Kidney epithelial cell (primary cell): ENCODE measurements at regions not wholly inside any gene's neighbourhood (a gene's known extent, or its start where the extent isn't known, plus 50 kb on each side); places are given as distances from the start of the nearest gene placed in this dataset.

ENCODE experiments used
- DNase-seq: peaks from one replicate; pipeline ENCODE4 v3.0.0-alpha.2; 2010; ENCODE audit warnings: low read depth
- H3K27me3 ChIP-seq: 2 replicates; pipeline ENCODE4 v1.6.0; 2011; ENCODE audit warnings: low read length; ENCODE audit not compliant: control insufficient read depth, insufficient read depth
- H3K36me3 ChIP-seq: 2 replicates; pipeline ENCODE4 v1.5.1; 2011; ENCODE audit warnings: low read length; ENCODE audit not compliant: control insufficient read depth, insufficient read depth
- H3K4me3 ChIP-seq: 2 replicates; pipeline ENCODE4 v1.5.1; 2011; ENCODE audit warnings: low read depth, mild to moderate bottlenecking, control low read depth, low read length
- TF ChIP-seq, protein P1 (sequence below): IDR thresholded peaks from 2 replicates; pipeline ENCODE4 v1.5.1; 2011; ENCODE audit warnings: mild to moderate bottlenecking, moderate library complexity, low read length, control low read depth, inconsistent platforms; ENCODE audit not compliant: insufficient read depth, poor library complexity, severe bottlenecking

DNA sequence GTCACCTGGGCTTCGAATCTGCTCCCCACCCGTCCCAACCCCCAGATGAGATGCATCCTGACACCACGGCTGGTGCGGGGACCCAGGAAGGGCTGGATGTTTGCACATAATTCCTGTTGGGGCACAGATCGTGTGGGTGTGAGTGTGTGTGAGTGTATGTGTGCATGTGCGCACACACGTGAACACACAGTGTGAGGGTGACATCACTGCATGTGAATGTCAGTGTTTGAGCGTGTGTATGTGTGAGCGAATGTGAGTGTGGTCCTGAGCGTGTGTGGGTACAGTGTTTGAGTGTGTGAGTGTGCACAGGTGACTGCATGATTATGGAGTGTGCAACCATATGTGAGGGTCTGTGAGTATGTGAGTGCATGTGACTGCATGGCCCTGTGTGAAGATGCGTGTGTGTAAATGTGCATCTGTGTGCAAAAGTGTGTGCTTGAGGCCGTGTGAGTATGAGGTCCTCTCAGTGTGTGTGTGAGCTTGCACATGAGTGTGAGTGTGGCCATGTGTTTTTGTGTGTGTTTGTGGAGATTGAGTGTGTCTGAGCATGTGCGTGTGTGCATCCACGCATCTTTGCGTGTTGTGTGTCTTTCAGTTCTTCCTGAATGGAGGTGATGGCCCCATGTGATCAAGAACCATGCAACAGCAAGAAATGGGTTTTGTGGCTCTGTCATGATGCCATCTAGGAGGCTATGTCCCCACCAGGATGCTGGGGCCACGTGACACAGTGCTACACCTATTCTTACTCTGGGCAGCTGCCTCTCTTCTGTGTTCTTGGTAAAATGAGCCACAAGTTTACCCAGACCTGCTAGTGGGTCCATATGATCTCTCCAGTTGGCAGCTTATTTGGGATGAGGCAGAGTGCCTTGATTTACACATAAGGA, 70.5 kb upstream of the GCSH start:
- peaks cover 5% of the 10 kb centered on the region for H3K27me3 ChIP-seq
- no peaks in the 10 kb centered on the region for H3K36me3 ChIP-seq
- TF ChIP-seq, protein P1, sequence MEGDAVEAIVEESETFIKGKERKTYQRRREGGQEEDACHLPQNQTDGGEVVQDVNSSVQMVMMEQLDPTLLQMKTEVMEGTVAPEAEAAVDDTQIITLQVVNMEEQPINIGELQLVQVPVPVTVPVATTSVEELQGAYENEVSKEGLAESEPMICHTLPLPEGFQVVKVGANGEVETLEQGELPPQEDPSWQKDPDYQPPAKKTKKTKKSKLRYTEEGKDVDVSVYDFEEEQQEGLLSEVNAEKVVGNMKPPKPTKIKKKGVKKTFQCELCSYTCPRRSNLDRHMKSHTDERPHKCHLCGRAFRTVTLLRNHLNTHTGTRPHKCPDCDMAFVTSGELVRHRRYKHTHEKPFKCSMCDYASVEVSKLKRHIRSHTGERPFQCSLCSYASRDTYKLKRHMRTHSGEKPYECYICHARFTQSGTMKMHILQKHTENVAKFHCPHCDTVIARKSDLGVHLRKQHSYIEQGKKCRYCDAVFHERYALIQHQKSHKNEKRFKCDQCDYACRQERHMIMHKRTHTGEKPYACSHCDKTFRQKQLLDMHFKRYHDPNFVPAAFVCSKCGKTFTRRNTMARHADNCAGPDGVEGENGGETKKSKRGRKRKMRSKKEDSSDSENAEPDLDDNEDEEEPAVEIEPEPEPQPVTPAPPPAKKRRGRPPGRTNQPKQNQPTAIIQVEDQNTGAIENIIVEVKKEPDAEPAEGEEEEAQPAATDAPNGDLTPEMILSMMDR, result no peak
- H3K4me3 ChIP-seq, result no peak overlapping the region
- no peak for DNase-seq

DNA sequence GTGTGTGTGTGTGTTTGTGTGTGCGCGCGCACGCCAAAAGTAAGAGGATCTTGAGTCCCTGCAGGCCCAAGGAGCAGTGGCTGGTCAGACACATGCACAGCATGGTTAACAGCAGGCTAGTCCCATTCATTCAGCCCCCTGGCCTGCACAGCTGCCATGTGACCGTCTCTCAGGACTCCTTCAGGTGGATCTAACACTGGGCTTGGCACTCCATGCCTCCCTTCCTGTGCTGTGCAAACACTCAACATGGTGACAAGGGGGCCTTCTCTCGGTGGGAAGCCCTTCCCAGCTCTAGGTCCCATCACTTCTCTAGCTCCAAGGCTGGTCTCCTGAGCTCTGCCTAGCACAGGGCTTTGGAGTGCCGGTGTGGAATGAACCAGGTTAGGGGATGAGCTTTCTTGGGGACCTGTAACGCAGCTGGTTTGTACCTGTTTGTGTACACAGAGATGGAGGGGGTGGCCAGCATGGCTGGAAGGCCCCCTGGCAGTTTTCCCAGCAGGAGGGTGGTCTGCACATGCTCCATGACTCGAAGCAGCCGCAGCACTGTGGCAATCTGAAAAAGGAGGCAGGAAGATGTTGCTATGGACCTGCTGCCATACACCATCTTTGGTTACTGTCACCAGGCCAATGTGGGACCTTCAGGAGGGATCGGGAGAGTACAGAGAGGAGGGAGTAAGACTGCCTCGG, 69.4 kb upstream of the GCSH start:
- H3K27me3 ChIP-seq, result peaks cover 5% of the 10 kb centered on the region
- H3K36me3 ChIP-seq, result no peaks in the 10 kb centered on the region
- DNase-seq, result no peak
- H3K4me3 ChIP-seq, result no peak overlapping the region
- TF ChIP-seq, protein P1, result no peak

- Histone ChIP-seq H3K4me3 (no peak overlapping the region), H3K36me3 (no peaks in the 10 kb centered on the region), H3K27me3 (peaks cover 5% of the 10 kb centered on the region)
- DNase-seq, result no peak
- TF ChIP-seq, protein P1, result no peak
Observed at GRCh38 chr16:81164958-81165357, 68.8 kb upstream of the GCSH start.

- DNase-seq, result no peak
- Histone ChIP-seq H3K4me3 (no peak overlapping the region), H3K27me3 (peaks cover 5% of the 10 kb centered on the region), H3K36me3 (no peaks in the 10 kb centered on the region)
- TF ChIP-seq, protein P1, result no peak
Observed at GRCh38 chr16:81164481-81164880, 68.3 kb upstream of the GCSH start.

DNA sequence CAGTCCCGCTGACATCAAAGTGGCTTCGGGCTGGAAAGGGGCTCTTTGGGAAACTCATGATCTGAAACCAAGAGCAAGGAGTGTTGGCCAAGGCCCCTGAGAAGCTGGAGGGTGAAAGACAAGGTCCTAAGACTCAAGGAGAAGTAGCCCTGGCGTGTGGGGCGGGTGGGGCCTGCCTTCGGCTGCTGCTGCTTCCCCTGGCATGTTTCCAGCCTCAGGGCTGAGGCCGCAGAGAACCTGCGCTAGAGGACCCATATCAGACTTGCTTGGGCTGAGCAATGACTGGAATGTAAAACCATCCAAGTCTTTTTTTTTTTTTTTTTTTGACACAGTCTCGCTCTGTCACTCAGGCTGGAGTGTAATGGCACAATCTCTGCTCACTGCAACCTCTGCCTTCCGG, 67.5 kb upstream of the GCSH start:
- Histone ChIP-seq H3K4me3 (no peak overlapping the region), H3K27me3 (peaks cover 5% of the 10 kb centered on the region), H3K36me3 (no peaks in the 10 kb centered on the region)
- DNase-seq, result no peak
- TF ChIP-seq, protein P1, result no peak
